OCI-LY3 (cell line): ENCODE measurements at regions not wholly inside any gene's neighbourhood (a gene's known extent, or its start where the extent isn't known, plus 50 kb on each side); places are given as distances from the start of the nearest gene placed in this dataset.

ENCODE experiments used
- EZH2phosphoT487 ChIP-seq: fragments of 200-600 bp; shearing (Covaris generic); IDR thresholded peaks from 2 replicates; pipeline ENCODE4 v1.6.1; 2018; ENCODE audit warnings: antibody characterized with exemption, mixed run types, low read depth
- TF ChIP-seq, protein P1 (sequence below): fragments of 200-600, 300-600 bp; sonication (generic); IDR thresholded peaks from 2 replicates; pipeline ENCODE4 v1.5.1; 2014; ENCODE audit warnings: antibody characterized with exemption, low read length, low read depth

DNA sequence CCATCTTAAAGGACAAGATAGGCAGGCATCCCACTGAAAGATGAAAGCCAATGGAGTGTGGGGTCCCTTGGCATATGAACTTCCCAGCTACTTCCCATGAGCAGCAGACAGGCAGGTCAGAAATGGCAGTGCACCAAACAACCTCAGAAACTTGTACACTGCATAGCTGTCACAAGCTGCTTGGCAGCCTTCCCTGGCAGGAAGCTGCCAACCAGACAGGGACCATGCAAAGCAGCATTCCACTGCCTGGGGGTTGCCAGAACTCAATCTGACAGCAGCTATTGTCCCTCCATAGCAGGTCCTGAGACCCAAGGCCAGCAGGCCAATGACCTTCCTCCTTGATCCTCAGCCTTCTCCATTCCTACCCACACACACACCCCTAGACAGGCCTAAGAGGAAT lies 139.5 kb downstream of the PLCE1 start:
- TF ChIP-seq, protein P1, sequence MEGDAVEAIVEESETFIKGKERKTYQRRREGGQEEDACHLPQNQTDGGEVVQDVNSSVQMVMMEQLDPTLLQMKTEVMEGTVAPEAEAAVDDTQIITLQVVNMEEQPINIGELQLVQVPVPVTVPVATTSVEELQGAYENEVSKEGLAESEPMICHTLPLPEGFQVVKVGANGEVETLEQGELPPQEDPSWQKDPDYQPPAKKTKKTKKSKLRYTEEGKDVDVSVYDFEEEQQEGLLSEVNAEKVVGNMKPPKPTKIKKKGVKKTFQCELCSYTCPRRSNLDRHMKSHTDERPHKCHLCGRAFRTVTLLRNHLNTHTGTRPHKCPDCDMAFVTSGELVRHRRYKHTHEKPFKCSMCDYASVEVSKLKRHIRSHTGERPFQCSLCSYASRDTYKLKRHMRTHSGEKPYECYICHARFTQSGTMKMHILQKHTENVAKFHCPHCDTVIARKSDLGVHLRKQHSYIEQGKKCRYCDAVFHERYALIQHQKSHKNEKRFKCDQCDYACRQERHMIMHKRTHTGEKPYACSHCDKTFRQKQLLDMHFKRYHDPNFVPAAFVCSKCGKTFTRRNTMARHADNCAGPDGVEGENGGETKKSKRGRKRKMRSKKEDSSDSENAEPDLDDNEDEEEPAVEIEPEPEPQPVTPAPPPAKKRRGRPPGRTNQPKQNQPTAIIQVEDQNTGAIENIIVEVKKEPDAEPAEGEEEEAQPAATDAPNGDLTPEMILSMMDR: no peak
- TF ChIP-seq EZH2phosphoT487: no peak
